ENCODE measurements at regions not wholly inside any gene's neighbourhood (a gene's known extent, or its start where the extent isn't known, plus 50 kb on each side); places are given as distances from the start of the nearest gene placed in this dataset.

GRCh38 chr2:75986617-75987016, 275.9 kb upstream of the GCFC2 start:
- no peak overlapping the region for H2AFZ ChIP-seq (ENCODE audit: low read length)
- no peaks in the 10 kb centered on the region for H4K20me1 ChIP-seq (ENCODE audit: control insufficient read depth, extremely low read depth, insufficient read depth, low read length)
- H3K79me2 ChIP-seq (ENCODE audit: control insufficient read depth, insufficient read depth, low read length) = no peaks in the 10 kb centered on the region
- no peak overlapping the region for H3K9ac ChIP-seq (ENCODE audit: insufficient read depth, low read length)
- no peak overlapping the region for H3K4me2 ChIP-seq (ENCODE audit: extremely low read depth, insufficient read depth, low read length)
- no peaks in the 10 kb centered on the region for H3K4me1 ChIP-seq (ENCODE audit: control insufficient read depth, extremely low read depth, insufficient read depth, low read length)
- no peaks in the 10 kb centered on the region for H3K9me3 ChIP-seq (ENCODE audit: control insufficient read depth, insufficient read depth, low read depth, low read length)
- no peaks in the 10 kb centered on the region for H3K27me3 ChIP-seq (ENCODE audit: control insufficient read depth, insufficient read depth, low read length)
- no peak overlapping the region for H3K4me3 ChIP-seq (replicated peaks in 1 of 4; ENCODE audit: control extremely low read depth in 1 of 4, insufficient read depth in 1 of 4, low read depth in 3 of 4, low read length in 4 of 4)
- H3K36me3 ChIP-seq (ENCODE audit: control insufficient read depth, insufficient read depth, low read length) = no peaks in the 10 kb centered on the region
- no peak for DNase-seq (ENCODE audit: low read depth in 2 of 2)
- TF ChIP-seq EZH2 (IDR thresholded peaks at IDR 0.05; ENCODE audit: low read length, missing control alignments) = no peak
- TF ChIP-seq, protein P1, sequence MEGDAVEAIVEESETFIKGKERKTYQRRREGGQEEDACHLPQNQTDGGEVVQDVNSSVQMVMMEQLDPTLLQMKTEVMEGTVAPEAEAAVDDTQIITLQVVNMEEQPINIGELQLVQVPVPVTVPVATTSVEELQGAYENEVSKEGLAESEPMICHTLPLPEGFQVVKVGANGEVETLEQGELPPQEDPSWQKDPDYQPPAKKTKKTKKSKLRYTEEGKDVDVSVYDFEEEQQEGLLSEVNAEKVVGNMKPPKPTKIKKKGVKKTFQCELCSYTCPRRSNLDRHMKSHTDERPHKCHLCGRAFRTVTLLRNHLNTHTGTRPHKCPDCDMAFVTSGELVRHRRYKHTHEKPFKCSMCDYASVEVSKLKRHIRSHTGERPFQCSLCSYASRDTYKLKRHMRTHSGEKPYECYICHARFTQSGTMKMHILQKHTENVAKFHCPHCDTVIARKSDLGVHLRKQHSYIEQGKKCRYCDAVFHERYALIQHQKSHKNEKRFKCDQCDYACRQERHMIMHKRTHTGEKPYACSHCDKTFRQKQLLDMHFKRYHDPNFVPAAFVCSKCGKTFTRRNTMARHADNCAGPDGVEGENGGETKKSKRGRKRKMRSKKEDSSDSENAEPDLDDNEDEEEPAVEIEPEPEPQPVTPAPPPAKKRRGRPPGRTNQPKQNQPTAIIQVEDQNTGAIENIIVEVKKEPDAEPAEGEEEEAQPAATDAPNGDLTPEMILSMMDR (conservative IDR thresholded peaks at IDR 0.05 in 1 of 2, IDR thresholded peaks at IDR 0.05 in 1 of 2; ENCODE audit: low read depth in 1 of 2, low read length in 2 of 2) = no peak
- H3K27ac ChIP-seq (ENCODE audit: insufficient read depth, low read length) = no peak overlapping the region

GRCh38 chr2:75982719-75983118, 272.0 kb upstream of the GCFC2 start:
- no peak for DNase-seq (ENCODE audit: low read depth in 2 of 2)
- H3K4me3 ChIP-seq (replicated peaks in 1 of 4; ENCODE audit: control extremely low read depth in 1 of 4, insufficient read depth in 1 of 4, low read depth in 3 of 4, low read length in 4 of 4) = no peak overlapping the region
- no peak overlapping the region for H3K9ac ChIP-seq (ENCODE audit: insufficient read depth, low read length)
- no peak overlapping the region for H2AFZ ChIP-seq (ENCODE audit: low read length)
- H3K4me2 ChIP-seq (ENCODE audit: extremely low read depth, insufficient read depth, low read length) = no peak overlapping the region
- TF ChIP-seq, protein P1 (conservative IDR thresholded peaks at IDR 0.05 in 1 of 2, IDR thresholded peaks at IDR 0.05 in 1 of 2; ENCODE audit: low read depth in 1 of 2, low read length in 2 of 2) = no peak
- no peaks in the 10 kb centered on the region for H3K79me2 ChIP-seq (ENCODE audit: control insufficient read depth, insufficient read depth, low read length)
- no peaks in the 10 kb centered on the region for H3K27me3 ChIP-seq (ENCODE audit: control insufficient read depth, insufficient read depth, low read length)
- H3K36me3 ChIP-seq (ENCODE audit: control insufficient read depth, insufficient read depth, low read length) = no peaks in the 10 kb centered on the region
- H4K20me1 ChIP-seq (ENCODE audit: control insufficient read depth, extremely low read depth, insufficient read depth, low read length) = no peaks in the 10 kb centered on the region
- no peak overlapping the region for H3K27ac ChIP-seq (ENCODE audit: insufficient read depth, low read length)
- no peaks in the 10 kb centered on the region for H3K4me1 ChIP-seq (ENCODE audit: control insufficient read depth, extremely low read depth, insufficient read depth, low read length)
- no peaks in the 10 kb centered on the region for H3K9me3 ChIP-seq (ENCODE audit: control insufficient read depth, insufficient read depth, low read depth, low read length)

GRCh38 chr2:75964646-75965045, 253.9 kb upstream of the GCFC2 start:
- Histone ChIP-seq H2AFZ (ENCODE audit: low read length) (no peak overlapping the region), H3K9me3 (ENCODE audit: control insufficient read depth, insufficient read depth, low read depth, low read length) (no peaks in the 10 kb centered on the region), H3K4me3 (replicated peaks in 1 of 4; ENCODE audit: control extremely low read depth in 1 of 4, insufficient read depth in 1 of 4, low read depth in 3 of 4, low read length in 4 of 4) (no peak overlapping the region), H3K36me3 (ENCODE audit: control insufficient read depth, insufficient read depth, low read length) (no peaks in the 10 kb centered on the region), H3K9ac (ENCODE audit: insufficient read depth, low read length) (no peak overlapping the region), H4K20me1 (ENCODE audit: control insufficient read depth, extremely low read depth, insufficient read depth, low read length) (no peaks in the 10 kb centered on the region), H3K4me1 (ENCODE audit: control insufficient read depth, extremely low read depth, insufficient read depth, low read length) (no peaks in the 10 kb centered on the region), H3K79me2 (ENCODE audit: control insufficient read depth, insufficient read depth, low read length) (no peaks in the 10 kb centered on the region), H3K27ac (ENCODE audit: insufficient read depth, low read length) (no peak overlapping the region), H3K4me2 (ENCODE audit: extremely low read depth, insufficient read depth, low read length) (no peak overlapping the region), H3K27me3 (ENCODE audit: control insufficient read depth, insufficient read depth, low read length) (no peaks in the 10 kb centered on the region)
- DNase-seq (ENCODE audit: low read depth in 2 of 2) = no peak
- TF ChIP-seq, protein P1 (conservative IDR thresholded peaks at IDR 0.05 in 1 of 2, IDR thresholded peaks at IDR 0.05 in 1 of 2; ENCODE audit: low read depth in 1 of 2, low read length in 2 of 2) = no peak
- no peak for TF ChIP-seq EZH2 (IDR thresholded peaks at IDR 0.05; ENCODE audit: low read length, missing control alignments)
